Spleen (tissue), 7 donors: ENCODE measurements at regions not wholly inside any gene's neighbourhood (a gene's known extent, or its start where the extent isn't known, plus 50 kb on each side); places are given as distances from the start of the nearest gene placed in this dataset.

ENCODE experiments used
- POLR2A ChIP-seq, 3 donors: fragments of 450-650 bp; IDR thresholded peaks; one replicate each; pipeline ENCODE4 v1.5.1; 2017; ENCODE audit warnings: antibody characterized with exemption in 3 of 3, mild to moderate bottlenecking in 1 of 3
- TF ChIP-seq, protein P1 (sequence below), 11 experiments: fragments of 200-600 bp in 7 of 11; fragments of 450-650 bp in 4 of 11; sonication (generic) in 4 of 11; IDR thresholded peaks in 8 of 11; conservative IDR thresholded peaks in 3 of 11; 1 replicate in 7 of 11; 2 replicates in 4 of 11; pipeline versions ENCODE4 v1.4.0 to v1.8.0; 2016 to 2021; ENCODE audit warnings: antibody characterized with exemption in 11 of 11, inconsistent platforms in 4 of 11, mild to moderate bottlenecking in 1 of 11
- donor health status: DM: no; HTN: no; CAD: no; lungs with moderate emphysema.
- donor health status: DM: no; HTN: no; CAD: no.
- donor health status: DM: no; HTN: no; CAD: no.

DNA sequence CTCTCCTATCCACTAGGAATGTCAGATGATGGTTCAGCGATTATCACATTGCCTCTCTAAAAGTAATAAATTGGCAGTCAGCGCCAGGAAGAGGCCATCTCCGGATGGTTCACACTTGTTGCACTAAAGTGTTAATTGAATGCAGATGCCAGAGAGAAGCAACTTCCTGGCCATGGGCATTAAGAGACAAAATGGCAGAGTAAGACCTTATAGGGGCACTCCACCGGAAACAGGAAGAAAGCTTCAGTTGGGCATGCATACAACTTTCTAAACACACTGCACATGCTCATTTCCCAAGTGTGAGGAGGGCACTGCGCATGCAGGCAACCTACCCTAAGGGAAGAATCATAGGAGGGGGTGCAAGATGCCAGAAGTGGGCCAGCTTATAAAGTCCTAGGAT lies 71.7 kb upstream of the AUTS2 start:
- TF ChIP-seq POLR2A (IDR thresholded peaks at IDR 0.05) = no peak
- TF ChIP-seq, protein P1, sequence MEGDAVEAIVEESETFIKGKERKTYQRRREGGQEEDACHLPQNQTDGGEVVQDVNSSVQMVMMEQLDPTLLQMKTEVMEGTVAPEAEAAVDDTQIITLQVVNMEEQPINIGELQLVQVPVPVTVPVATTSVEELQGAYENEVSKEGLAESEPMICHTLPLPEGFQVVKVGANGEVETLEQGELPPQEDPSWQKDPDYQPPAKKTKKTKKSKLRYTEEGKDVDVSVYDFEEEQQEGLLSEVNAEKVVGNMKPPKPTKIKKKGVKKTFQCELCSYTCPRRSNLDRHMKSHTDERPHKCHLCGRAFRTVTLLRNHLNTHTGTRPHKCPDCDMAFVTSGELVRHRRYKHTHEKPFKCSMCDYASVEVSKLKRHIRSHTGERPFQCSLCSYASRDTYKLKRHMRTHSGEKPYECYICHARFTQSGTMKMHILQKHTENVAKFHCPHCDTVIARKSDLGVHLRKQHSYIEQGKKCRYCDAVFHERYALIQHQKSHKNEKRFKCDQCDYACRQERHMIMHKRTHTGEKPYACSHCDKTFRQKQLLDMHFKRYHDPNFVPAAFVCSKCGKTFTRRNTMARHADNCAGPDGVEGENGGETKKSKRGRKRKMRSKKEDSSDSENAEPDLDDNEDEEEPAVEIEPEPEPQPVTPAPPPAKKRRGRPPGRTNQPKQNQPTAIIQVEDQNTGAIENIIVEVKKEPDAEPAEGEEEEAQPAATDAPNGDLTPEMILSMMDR (IDR thresholded peaks at IDR 0.05 in 8 of 11, conservative IDR thresholded peaks at IDR 0.05 in 3 of 11) = no peak
